ENCODE measurements at regions not wholly inside any gene's neighbourhood (a gene's known extent, or its start where the extent isn't known, plus 50 kb on each side); places are given as distances from the start of the nearest gene placed in this dataset.

GRCh38 chr4:189497996-189498395 is 442.7 kb upstream of the FRG1 start:
- Histone ChIP-seq H3K9me3 (peaks cover 0 to 9% (median 0%) of the 10 kb centered on the region in 11 donors), H3K36me3 (no peaks in the 10 kb centered on the region), H3K27ac (no peak overlapping the region), H3K4me3 (no peak overlapping the region), H3K4me1 (no peaks in the 10 kb centered on the region), H3K27me3 (peaks cover 0 to 11% (median 0%) of the 10 kb centered on the region in 7 donors)
- intact Hi-C loops (cut with DNase I): no loop called here
- WGBS, 2 donors: 56 to 68% methylated on average over 10 of the region's 10 CpGs
- no peak for TF ChIP-seq CTCF (IDR thresholded peaks at IDR 0.05)
- DNase-seq (no peak), ATAC-seq (no peak)

DNA sequence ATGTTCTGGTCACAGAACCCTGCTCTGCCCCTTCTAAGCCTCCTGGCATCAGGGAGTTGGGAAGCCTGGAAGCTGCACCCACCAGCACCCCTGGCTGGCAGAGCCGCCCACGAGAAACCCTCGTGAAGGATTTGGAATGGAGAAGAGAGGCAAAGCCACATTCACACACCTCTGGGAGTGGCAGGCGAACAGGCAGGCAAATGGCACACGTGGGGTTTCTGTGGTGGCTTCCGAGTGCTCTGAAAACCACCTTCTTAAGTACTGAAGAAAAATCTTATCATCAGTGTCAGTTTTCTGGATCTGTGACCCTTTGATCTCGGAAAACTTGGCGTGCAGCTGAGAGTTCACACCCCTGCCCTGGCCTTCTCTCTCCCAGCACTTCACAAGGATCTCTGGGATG is 442.2 kb upstream of the FRG1 start:
- intact Hi-C loops (cut with DNase I): no loop called here
- Histone ChIP-seq H3K27me3 (peaks cover 0 to 11% (median 0%) of the 10 kb centered on the region in 7 donors), H3K9me3 (peaks cover 0 to 9% (median 0%) of the 10 kb centered on the region in 11 donors), H3K36me3 (no peaks in the 10 kb centered on the region), H3K4me1 (no peaks in the 10 kb centered on the region), H3K27ac (no peak overlapping the region), H3K4me3 (no peak overlapping the region)
- DNase-seq: no peak
- no peak for ATAC-seq
- no peak for TF ChIP-seq CTCF (IDR thresholded peaks at IDR 0.05)
- 35 to 47% methylated on average over 8 of the region's 8 CpGs for WGBS, 2 donors

GRCh38 chr4:189499696-189500095 is 441.0 kb upstream of the FRG1 start:
- DNase-seq (no peak), ATAC-seq (no peak)
- Histone ChIP-seq H3K9me3 (peaks cover 0 to 9% (median 0%) of the 10 kb centered on the region in 11 donors), H3K27ac (no peak overlapping the region), H3K4me3 (no peak overlapping the region), H3K27me3 (peaks cover 0 to 11% (median 0%) of the 10 kb centered on the region in 7 donors), H3K36me3 (no peaks in the 10 kb centered on the region), H3K4me1 (no peaks in the 10 kb centered on the region)
- intact Hi-C loops (cut with DNase I): no loop called here
- WGBS, 2 donors: 80 to 83% methylated on average over 7 of the region's 7 CpGs
- TF ChIP-seq CTCF (IDR thresholded peaks at IDR 0.05): no peak

GRCh38 chr4:189500970-189501369 is 439.7 kb upstream of the FRG1 start:
- no peaks in the 10 kb centered on the region for H3K4me1 ChIP-seq
- WGBS, 2 donors: 82 to 86% methylated on average over 5 of the region's 5 CpGs
- intact Hi-C loops (cut with DNase I): no loop called here
- DNase-seq: no peak
- peaks cover 0 to 11% (median 0%) of the 10 kb centered on the region in 7 donors for H3K27me3 ChIP-seq
- no peak for TF ChIP-seq CTCF (IDR thresholded peaks at IDR 0.05)
- no peaks in the 10 kb centered on the region for H3K36me3 ChIP-seq
- peaks cover 0 to 9% (median 0%) of the 10 kb centered on the region in 11 donors for H3K9me3 ChIP-seq
- H3K27ac ChIP-seq: no peak overlapping the region
- no peak overlapping the region for H3K4me3 ChIP-seq
- no peak for ATAC-seq
